NCI-H1092 treated with DMSO at 0.1 percent for 48 hours (cell line): ENCODE measurements at regions not wholly inside any gene's neighbourhood (a gene's known extent, or its start where the extent isn't known, plus 50 kb on each side); places are given as distances from the start of the nearest gene placed in this dataset.

Experiments used
- DNase-seq: peaks from one replicate; lab custom pipeline; 2025; lab: John Stamatoyannopoulos, UW

GRCh38 chr7:45235905-45236304 lies 78.3 kb downstream of the RAMP3 start:
- no peak for DNase-seq

- DNase-seq: no peak
Observed at GRCh38 chr7:45236666-45237065, 79.1 kb downstream of the RAMP3 start.

GRCh38 chr7:45237788-45238461 lies 80.3 kb downstream of the RAMP3 start:
- DNase-seq: no peak

- DNase-seq: no peak
Observed at GRCh38 chr7:45238806-45239205, 81.2 kb downstream of the RAMP3 start.

- DNase-seq: no peak
Observed at GRCh38 chr7:45239486-45239885, 81.9 kb downstream of the RAMP3 start.

GRCh38 chr7:45240273-45240771 lies 82.7 kb downstream of the RAMP3 start:
- no peak for DNase-seq

- no peak for DNase-seq
Observed at GRCh38 chr7:45240926-45241325, 83.3 kb downstream of the RAMP3 start.

GRCh38 chr7:45241339-45242109 lies 83.9 kb downstream of the RAMP3 start:
- no peak for DNase-seq

- DNase-seq: no peak
Observed at GRCh38 chr7:45242261-45242660, 84.7 kb downstream of the RAMP3 start.

- DNase-seq: no peak
Observed at GRCh38 chr7:45242698-45243097, 85.1 kb downstream of the RAMP3 start.

GRCh38 chr7:45244981-45245380 lies 87.4 kb downstream of the RAMP3 start:
- no peak for DNase-seq

- no peak for DNase-seq
Observed at GRCh38 chr7:45246339-45246738, 88.7 kb downstream of the RAMP3 start.

- DNase-seq: no peak
Observed at GRCh38 chr7:45252248-45252647, 94.7 kb downstream of the RAMP3 start.

GRCh38 chr7:45252857-45253256 lies 95.3 kb downstream of the RAMP3 start:
- no peak for DNase-seq

- DNase-seq: no peak
Observed at GRCh38 chr7:45253368-45253767, 95.8 kb downstream of the RAMP3 start.

- DNase-seq: no peak
Observed at GRCh38 chr7:45255187-45255586, 97.6 kb downstream of the RAMP3 start.

- no peak for DNase-seq
Observed at GRCh38 chr7:45256309-45256708, 98.7 kb downstream of the RAMP3 start.

- no peak for DNase-seq
Observed at GRCh38 chr7:45256775-45257174, 99.2 kb downstream of the RAMP3 start.

GRCh38 chr7:45257284-45257683 lies 99.7 kb downstream of the RAMP3 start:
- DNase-seq: no peak

GRCh38 chr7:45258533-45259226 lies 101.1 kb downstream of the RAMP3 start:
- no peak for DNase-seq

- no peak for DNase-seq
Observed at GRCh38 chr7:45259227-45259596, 101.6 kb downstream of the RAMP3 start.

- peak; percentile 43 for DNase-seq
Observed at GRCh38 chr7:45259966-45260646, 102.5 kb downstream of the RAMP3 start.
